ENCODE measurements at regions not wholly inside any gene's neighbourhood (a gene's known extent, or its start where the extent isn't known, plus 50 kb on each side); places are given as distances from the start of the nearest gene placed in this dataset.

- no peak for TF ChIP-seq ZNF484 (CRISPR knock-in tag; IDR thresholded peaks at IDR 0.05; ENCODE audit: borderline replicate concordance, low read depth)
- no peak for TF ChIP-seq HINFP (CRISPR knock-in tag; IDR thresholded peaks at IDR 0.05; ENCODE audit: low read depth)
- no peak for TF ChIP-seq PRDM15 (CRISPR knock-in tag; IDR thresholded peaks at IDR 0.05)
- no peak for TF ChIP-seq NRL (CRISPR knock-in tag; IDR thresholded peaks at IDR 0.05; ENCODE audit: borderline replicate concordance)
- TF ChIP-seq MAFF (IDR thresholded peaks at IDR 0.05; ENCODE audit: low read depth, low read length), result peak; percentile 50
- no peak for TF ChIP-seq ZNF761 (CRISPR knock-in tag; conservative IDR thresholded peaks at IDR 0.05)
- peak; percentile 2 to 68; a peak in 2 of 4 replicates for TF ChIP-seq MAFK (conservative IDR thresholded peaks at IDR 0.05 in 1 of 2, IDR thresholded peaks at IDR 0.05 in 1 of 2; ENCODE audit: low read length in 2 of 2)
- ChIA-PET CTCF (ENCODE audit: low intra/inter-chr PET ratio, low total read pairs) (no interaction called here), POLR2A (no interaction called here)
- BruUV-seq (replicated peaks), result no TSS peak
- Histone ChIP-seq H3K27ac (ENCODE audit: extremely low read length, insufficient read depth, low read length) (no peak overlapping the region), H3K36me3 (replicated peaks in 1 of 2; ENCODE audit: control insufficient read depth in 1 of 2, insufficient read depth in 2 of 2, low read length in 2 of 2) (no peaks in the 10 kb centered on the region), H3K4me2 (ENCODE audit: low read depth, low read length) (no peak overlapping the region), H3K4me1 (ENCODE audit: insufficient read depth, low read length) (no peaks in the 10 kb centered on the region), H4K20me1 (ENCODE audit: insufficient read depth, low read length) (no peaks in the 10 kb centered on the region), H3K27me3 (ENCODE audit: control insufficient read depth in 1 of 2, insufficient read depth in 2 of 2, low read length in 2 of 2) (no peaks in the 10 kb centered on the region), H3K79me2 (ENCODE audit: insufficient read depth, low read length) (no peaks in the 10 kb centered on the region), H3K9ac (ENCODE audit: insufficient read depth, low read depth, low read length) (no peak overlapping the region), H3K9me3 (ENCODE audit: low read length) (no peaks in the 10 kb centered on the region), H3K4me3 (replicated peaks in 1 of 3; ENCODE audit: insufficient read depth in 1 of 3, low read depth in 2 of 3, low read length in 3 of 3) (no peak overlapping the region), H2AFZ (ENCODE audit: low read length) (no peak overlapping the region)
- 7% methylated on average over 2 of the region's 2 CpGs for WGBS (ENCODE audit: low lambda C conversion rate)
- FAIRE-seq (no peak), DNase-seq (ENCODE audit: low spot score) (no peak), ATAC-seq (no peak)
- in situ Hi-C loops (cut with HindIII; ENCODE audit: extremely low pct_ligation_motif_present, low pct_unique_long_range_greater_than_20kb) (loop anchor here (25.0 kb wide), 1 partner anchor 584 kb away; no protein-coding TSS in a partner anchor), intact Hi-C loops (cut with micrococcal nuclease; ENCODE audit: unreplicated experiment) (no loop called here)
These were observed 483.4 kb upstream of the LARGE1 start for GRCh38 chr22:34403667-34404066.

Data from HepG2 (cell line).